DOHH2 (cell line): ENCODE measurements at regions not wholly inside any gene's neighbourhood (a gene's known extent, or its start where the extent isn't known, plus 50 kb on each side); places are given as distances from the start of the nearest gene placed in this dataset.

Experiments
- H3F3A ChIP-seq: fragments of 200-600 bp; sonication (generic), shearing (Covaris generic); 2 replicates; pipeline ENCODE4 v1.6.0; 2016; ENCODE audit warnings: antibody characterized with exemption, mild to moderate bottlenecking; ENCODE audit not compliant: control insufficient read depth, insufficient read depth
- H3K27ac ChIP-seq: fragments of 200-600 bp; sonication (generic); 2 replicates; pipeline ENCODE4 v1.5.1; 2014; ENCODE audit warnings: low read depth, mild to moderate bottlenecking, low read length, moderate library complexity
- H3K27me3 ChIP-seq: fragments of 200-600 bp; sonication (generic); 2 replicates; pipeline ENCODE4 v1.6.1; 2014; ENCODE audit warnings: mild to moderate bottlenecking, low read length, mixed read lengths; ENCODE audit not compliant: control insufficient read depth
- H3K36me3 ChIP-seq: fragments of 200-600 bp; sonication (generic); 2 replicates; pipeline ENCODE4 v1.6.1; 2014; ENCODE audit warnings: mild to moderate bottlenecking, low read length, moderate library complexity, mixed read lengths; ENCODE audit not compliant: control insufficient read depth
- H3K4me1 ChIP-seq: fragments of 200-600 bp; sonication (generic); 2 replicates; pipeline ENCODE4 v1.6.1; 2014; ENCODE audit warnings: mild to moderate bottlenecking, low read length, mixed read lengths; ENCODE audit not compliant: control insufficient read depth
- H3K4me2 ChIP-seq: fragments of 200-600 bp; sonication (generic); 2 replicates; pipeline ENCODE4 v1.6.0; 2014; ENCODE audit warnings: mild to moderate bottlenecking, low read length, moderate library complexity
- H3K4me3 ChIP-seq: fragments of 200-600 bp; sonication (generic); 2 replicates; pipeline ENCODE4 v1.5.1; 2014; ENCODE audit warnings: mild to moderate bottlenecking, low read length, mixed read lengths
- H3K79me2 ChIP-seq: fragments of 200-600 bp; sonication (generic); 2 replicates; pipeline ENCODE4 v1.6.1; 2014; ENCODE audit warnings: mild to moderate bottlenecking, low read length, mixed read lengths; ENCODE audit not compliant: control insufficient read depth
- H3K9me2 ChIP-seq: fragments of 200-600 bp; sonication (generic); replicated peaks from 2 replicates; pipeline ENCODE4 v1.6.1; 2014; ENCODE audit warnings: mild to moderate bottlenecking, low read length, mixed read lengths; ENCODE audit not compliant: control insufficient read depth
- H3K9me3 ChIP-seq: fragments of 200-600 bp; sonication (generic); 2 replicates; pipeline ENCODE4 v1.6.1; 2014; ENCODE audit warnings: antibody characterized with exemption, low read length, mixed read lengths; ENCODE audit not compliant: control insufficient read depth, insufficient read depth
- H4K20me1 ChIP-seq: fragments of 200-600 bp; sonication (generic); 2 replicates; pipeline ENCODE4 v1.6.0; 2014; ENCODE audit warnings: low read depth, mild to moderate bottlenecking, antibody characterized with exemption, low read length, moderate library complexity; ENCODE audit not compliant: control insufficient read depth, insufficient read depth
- CTCF ChIP-seq: fragments of 200-600 bp; sonication (generic); IDR thresholded peaks from one replicate; pipeline ENCODE4 v1.5.1; 2014; ENCODE audit warnings: antibody characterized with exemption, mild to moderate bottlenecking, low read depth, low read length; ENCODE audit not compliant: poor library complexity, severe bottlenecking
- EZH2phosphoT487 ChIP-seq: fragments of 200-600 bp; sonication (generic); IDR thresholded peaks from 2 replicates; pipeline ENCODE4 v1.6.1; 2017; ENCODE audit warnings: borderline replicate concordance, mild to moderate bottlenecking, antibody characterized with exemption, low read length, moderate library complexity, mixed read lengths

DNA sequence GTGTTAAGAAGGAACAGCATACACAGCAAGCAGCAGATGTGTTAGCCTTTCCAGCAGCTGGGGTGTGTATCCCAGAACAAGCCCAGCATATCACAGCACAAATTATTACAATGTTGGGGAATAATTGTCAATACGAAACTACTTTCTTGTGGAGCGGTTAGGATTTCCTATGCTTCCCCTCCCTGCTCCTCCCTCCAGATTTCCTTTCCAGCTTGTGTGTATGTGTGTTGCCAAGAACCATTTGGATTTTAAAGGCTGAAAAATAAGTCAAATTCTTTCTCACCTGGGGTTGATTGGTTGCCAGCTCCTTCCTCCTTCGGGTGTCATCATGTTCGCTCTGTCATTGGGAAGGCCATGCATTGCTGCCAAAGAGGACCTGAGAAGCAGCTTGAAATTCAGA lies 178.2 kb upstream of the FRMPD4 start:
- H3K4me1 ChIP-seq, result no peaks in the 10 kb centered on the region
- no peaks in the 10 kb centered on the region for H4K20me1 ChIP-seq
- no peak overlapping the region for H3K4me2 ChIP-seq
- H3K9me2 ChIP-seq, result no peaks in the 10 kb centered on the region
- no peaks in the 10 kb centered on the region for H3K27me3 ChIP-seq
- H3K36me3 ChIP-seq, result no peaks in the 10 kb centered on the region
- no peaks in the 10 kb centered on the region for H3F3A ChIP-seq
- H3K9me3 ChIP-seq, result no peaks in the 10 kb centered on the region
- H3K4me3 ChIP-seq, result no peak overlapping the region
- no peaks in the 10 kb centered on the region for H3K79me2 ChIP-seq
- no peak overlapping the region for H3K27ac ChIP-seq
- TF ChIP-seq CTCF, result no peak

- no peaks in the 10 kb centered on the region for H3K9me2 ChIP-seq
- no peak overlapping the region for H3K4me3 ChIP-seq
- H3F3A ChIP-seq, result no peaks in the 10 kb centered on the region
- H3K27ac ChIP-seq, result no peak overlapping the region
- H3K36me3 ChIP-seq, result no peaks in the 10 kb centered on the region
- no peaks in the 10 kb centered on the region for H3K4me1 ChIP-seq
- H3K79me2 ChIP-seq, result no peaks in the 10 kb centered on the region
- TF ChIP-seq EZH2phosphoT487 (no peak), CTCF (no peak)
- H3K9me3 ChIP-seq, result no peaks in the 10 kb centered on the region
- H3K27me3 ChIP-seq, result no peaks in the 10 kb centered on the region
- no peaks in the 10 kb centered on the region for H4K20me1 ChIP-seq
- H3K4me2 ChIP-seq, result no peak overlapping the region
These were observed 172.8 kb upstream of the FRMPD4 start for GRCh38 chrX:11965436-11965835.

- Histone ChIP-seq H3F3A (no peaks in the 10 kb centered on the region), H3K27ac (no peak overlapping the region), H3K9me2 (no peaks in the 10 kb centered on the region), H3K79me2 (no peaks in the 10 kb centered on the region), H4K20me1 (no peaks in the 10 kb centered on the region), H3K4me1 (no peaks in the 10 kb centered on the region), H3K4me2 (no peak overlapping the region), H3K27me3 (no peaks in the 10 kb centered on the region), H3K4me3 (no peak overlapping the region), H3K36me3 (no peaks in the 10 kb centered on the region), H3K9me3 (no peaks in the 10 kb centered on the region)
- TF ChIP-seq EZH2phosphoT487 (no peak), CTCF (no peak)
These were observed 170.0 kb upstream of the FRMPD4 start for GRCh38 chrX:11967986-11968869.
